HepG2 (cell line): ENCODE measurements at regions not wholly inside any gene's neighbourhood (a gene's known extent, or its start where the extent isn't known, plus 50 kb on each side); places are given as distances from the start of the nearest gene placed in this dataset.

Experiments
- ATAC-seq: fragments of 200-7000 bp; cut with Tn5 transposase; 3 replicates; pipeline ENCODE4 v1.9.1; 2020; ENCODE audit warnings: mild to moderate bottlenecking, moderate library complexity
- BruUV-seq: library from RNA; stranded (reverse); fragments of 400-500 nt; replicated peaks from 2 replicates; lab custom pipeline; 2021; lab: Mats Ljungman, UMichigan
- CTCF ChIA-PET: fragments of 300-600 bp; formaldehyde crosslinking; extraction: SDS; loops from one replicate; lab custom pipeline; 2021; ENCODE audit warnings: low total read pairs, inconsistent platforms, low intra/inter-chr PET ratio; lab: Yijun Ruan, JAX
- POLR2A ChIA-PET: fragments of 350-600 bp; sonication (Branson Sonifier 250); formaldehyde crosslinking; loops from one replicate; lab custom pipeline; 2020; ENCODE audit warnings: antibody characterized with exemption, inconsistent platforms; lab: Yijun Ruan, JAX
- DNase-seq: peaks from one replicate; pipeline ENCODE4 v3.0.0-alpha.2; 2015; ENCODE audit warnings: low spot score
- FAIRE-seq: peaks from 3 replicates; lab custom pipeline; 2011; peaks lifted over from hg19 to GRCh38; lab: Jason Lieb, UNC
- H2AFZ ChIP-seq: one replicate; pipeline ENCODE4 v1.6.1; 2011; ENCODE audit warnings: low read length, inconsistent platforms
- H3K27ac ChIP-seq: fragments of 300-600 bp; 3 replicates; pipeline ENCODE4 v1.8.0; 2011; ENCODE audit warnings: mixed run types, mild to moderate bottlenecking, mixed read lengths, low read length, inconsistent platforms; ENCODE audit not compliant: insufficient read depth; ENCODE audit errors: extremely low read length
- H3K27me3 ChIP-seq, 2 experiments: fragments of 200-600 bp in 1 of 2; 2 replicates in 1 of 2; 3 replicates in 1 of 2; pipeline versions ENCODE4 v1.6.0 to v1.8.0; 2011; ENCODE audit warnings: low read length in 2 of 2, mild to moderate bottlenecking in 2 of 2, moderate library complexity in 2 of 2, inconsistent platforms in 1 of 2; ENCODE audit not compliant: insufficient read depth in 2 of 2, control insufficient read depth in 1 of 2
- H3K36me3 ChIP-seq, 2 experiments: fragments of 200-600 bp in 1 of 2; replicated peaks in 1 of 2; 2 replicates in 1 of 2; 3 replicates in 1 of 2; pipeline versions ENCODE4 v1.5.1 to v1.8.0; 2011; ENCODE audit warnings: low read length in 2 of 2, inconsistent platforms in 1 of 2; ENCODE audit not compliant: insufficient read depth in 2 of 2, control insufficient read depth in 1 of 2
- H3K4me1 ChIP-seq: 2 replicates; pipeline ENCODE4 v1.5.1; 2012; ENCODE audit warnings: low read length, inconsistent platforms; ENCODE audit not compliant: insufficient read depth
- H3K4me2 ChIP-seq: 2 replicates; pipeline ENCODE4 v1.6.0; 2011; ENCODE audit warnings: low read depth, low read length, inconsistent platforms
- H3K4me3 ChIP-seq, 3 experiments: fragments of 200-600 bp in 1 of 3; sonication (generic), shearing (Covaris generic) in 1 of 3; replicated peaks in 1 of 3; 2 replicates each; pipeline ENCODE4 v1.5.1; 2011 to 2016; ENCODE audit warnings: low read length in 3 of 3, inconsistent platforms in 2 of 3, low read depth in 2 of 3, mild to moderate bottlenecking in 2 of 3, control low read depth in 1 of 3, mixed read lengths in 1 of 3; ENCODE audit not compliant: insufficient read depth in 1 of 3
- H3K79me2 ChIP-seq: one replicate; pipeline ENCODE4 v1.6.1; 2011; ENCODE audit warnings: low read length, inconsistent platforms; ENCODE audit not compliant: insufficient read depth
- H3K9ac ChIP-seq: 2 replicates; pipeline ENCODE4 v1.6.0; 2011; ENCODE audit warnings: mild to moderate bottlenecking, low read depth, low read length, inconsistent platforms; ENCODE audit not compliant: insufficient read depth
- H3K9me3 ChIP-seq: 2 replicates; pipeline ENCODE4 v1.5.1; 2012; ENCODE audit warnings: mild to moderate bottlenecking, low read length
- H4K20me1 ChIP-seq: 2 replicates; pipeline ENCODE4 v1.6.0; 2011; ENCODE audit warnings: inconsistent platforms, mild to moderate bottlenecking, low read length, moderate library complexity; ENCODE audit not compliant: insufficient read depth
- ESRRA ChIP-seq: sonication (generic); formaldehyde crosslinking; IDR thresholded peaks from 2 replicates; pipeline ENCODE4 v1.5.1; 2020; ENCODE audit warnings: mild to moderate bottlenecking, low read depth, missing genetic modification reagents
- GATAD2A ChIP-seq: IDR thresholded peaks from 2 replicates; pipeline ENCODE4 v1.6.1; 2016
- HCFC1 ChIP-seq: fragments of 150-350 bp; IDR thresholded peaks from 2 replicates; pipeline ENCODE4 v1.6.1; 2014; ENCODE audit warnings: low read depth, low read length
- RBFOX2 ChIP-seq: fragments of 200-400 bp; formaldehyde crosslinking; IDR thresholded peaks from 2 replicates; pipeline ENCODE4 v1.6.1; 2017; ENCODE audit warnings: low read depth, mild to moderate bottlenecking, low read length
- SOX6 ChIP-seq, 2 experiments: fragments of 450-650 bp in 1 of 2; sonication (generic) in 1 of 2; formaldehyde crosslinking in 1 of 2; IDR thresholded peaks; 2 replicates each; pipeline versions ENCODE4 v1.4.0 to v1.6.1; 2017 to 2020; ENCODE audit warnings: antibody characterized with exemption in 1 of 2, mild to moderate bottlenecking in 1 of 2, missing genetic modification reagents in 1 of 2
- UBTF ChIP-seq: sonication (generic); formaldehyde crosslinking; IDR thresholded peaks from 2 replicates; pipeline ENCODE4 v1.4.0; 2020; ENCODE audit warnings: mild to moderate bottlenecking, missing genetic modification reagents
- ZBTB20 ChIP-seq: sonication (generic); formaldehyde crosslinking; IDR thresholded peaks from 2 replicates; pipeline ENCODE4 v1.8.1; 2023; ENCODE audit warnings: missing genetic modification reagents, low read depth, mild to moderate bottlenecking, borderline replicate concordance
- ZC3H4 ChIP-seq: sonication (generic); formaldehyde crosslinking; IDR thresholded peaks from 2 replicates; pipeline ENCODE4 v1.4.0; 2020; ENCODE audit warnings: missing genetic modification reagents, borderline replicate concordance
- ZNF3 ChIP-seq: IDR thresholded peaks from 2 replicates; pipeline ENCODE4 v1.7.0; 2017; ENCODE audit warnings: inconsistent platforms
- ZNF530 ChIP-seq: sonication (generic); formaldehyde crosslinking; IDR thresholded peaks from 2 replicates; pipeline ENCODE4 v1.5.0; 2020; ENCODE audit warnings: low read depth, mild to moderate bottlenecking, missing genetic modification reagents
- ZNF577 ChIP-seq: sonication (generic); formaldehyde crosslinking; IDR thresholded peaks from 2 replicates; pipeline ENCODE4 v1.4.0; 2020; ENCODE audit warnings: mild to moderate bottlenecking, low read depth, missing genetic modification reagents, borderline replicate concordance
- ZNF784 ChIP-seq: sonication (generic); formaldehyde crosslinking; IDR thresholded peaks from 2 replicates; pipeline ENCODE4 v1.5.1; 2020; ENCODE audit warnings: missing genetic modification reagents, mild to moderate bottlenecking, borderline replicate concordance
- WGBS: methylation state at CpG from one replicate; pipeline ENCODE4 v1.1.6; 2017; ENCODE audit warnings: low lambda C conversion rate; 5-methylcytosine and 5-hydroxymethylcytosine counted together
- in situ Hi-C: cut with HindIII; loops from 2 replicates; pipeline ENCODE4 v1.10.0; 2017; ENCODE audit warnings: low pct_unique_long_range_greater_than_20kb; ENCODE audit not compliant: extremely low pct_ligation_motif_present
- intact Hi-C: fragments of 100-400 bp; cut with micrococcal nuclease; formaldehyde crosslinking; loops from one replicate; pipeline ENCODE4 v1.10.0; 2022; ENCODE audit not compliant: unreplicated experiment

DNA sequence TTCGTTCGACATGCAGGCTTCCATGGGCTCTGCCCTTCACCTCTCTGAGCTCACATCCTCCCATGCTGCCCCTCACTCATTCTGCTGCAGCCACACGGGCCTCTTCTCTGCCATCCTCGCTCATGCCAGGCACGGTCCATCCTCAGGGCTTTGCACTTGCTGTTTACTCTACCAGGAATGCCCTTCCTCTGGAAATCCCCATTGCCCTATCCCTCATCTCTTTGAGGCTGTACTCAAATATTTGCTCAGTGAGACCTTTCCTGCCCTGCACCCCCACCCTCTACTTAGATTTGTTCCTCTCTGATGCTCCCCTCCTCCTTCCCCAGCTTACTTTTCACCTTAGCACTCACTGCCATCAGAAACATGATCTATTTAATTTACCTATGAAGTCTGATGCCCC lies 107.0 kb upstream of the ZNF716 start:
- TF ChIP-seq ZNF577 (CRISPR knock-in tag) (no peak), ZNF784 (CRISPR knock-in tag) (no peak), ZBTB20 (no peak), ESRRA (CRISPR knock-in tag) (no peak), GATAD2A (CRISPR knock-in tag) (no peak), RBFOX2 (no peak), HCFC1 (no peak), UBTF (no peak), ZC3H4 (CRISPR knock-in tag) (no peak), ZNF3 (CRISPR knock-in tag) (no peak), ZNF530 (no peak), SOX6 (IDR thresholded peaks at IDR 0.05) (no peak), SOX6 (CRISPR knock-in tag; IDR thresholded peaks at IDR 0.05) (no peak)
- no peak for FAIRE-seq
- no TSS peak for BruUV-seq
- H3K9me3 ChIP-seq: peaks cover 97% of the 10 kb centered on the region
- no peak overlapping the region for H3K4me2 ChIP-seq
- H2AFZ ChIP-seq: no peak overlapping the region
- ATAC-seq: no peak
- in situ Hi-C loops (no loop called here), intact Hi-C loops (no loop called here)
- WGBS: 5% methylated on average over 5 of the region's 5 CpGs
- CTCF ChIA-PET: no interaction called here
- H3K27me3 ChIP-seq: no peaks in the 10 kb centered on the region
- no peak overlapping the region for H3K27ac ChIP-seq
- H3K4me1 ChIP-seq: no peaks in the 10 kb centered on the region
- H4K20me1 ChIP-seq: no peaks in the 10 kb centered on the region
- H3K4me3 ChIP-seq: no peak overlapping the region
- H3K36me3 ChIP-seq: no peaks in the 10 kb centered on the region
- no peaks in the 10 kb centered on the region for H3K79me2 ChIP-seq
- no peak overlapping the region for H3K9ac ChIP-seq
- POLR2A ChIA-PET: no interaction called here
- no peak for DNase-seq
